H1 (cell line): ENCODE measurements at regions not wholly inside any gene's neighbourhood (a gene's known extent, or its start where the extent isn't known, plus 50 kb on each side); places are given as distances from the start of the nearest gene placed in this dataset.

Experiments
- CBX5 ChIP-seq: fragments of 300-800, 300-1000 bp; sonication (generic); IDR thresholded peaks from 2 replicates; pipeline ENCODE4 v1.7.1; 2016; ENCODE audit warnings: antibody characterized with exemption, low read length, low read depth
- CHD2 ChIP-seq: IDR thresholded peaks from 2 replicates; pipeline ENCODE4 v1.6.1; 2012; ENCODE audit warnings: low read length, improper control_type of control experiment
- EZH2 ChIP-seq: fragments of 200-600 bp; sonication (generic); IDR thresholded peaks from 2 replicates; pipeline ENCODE4 v1.7.1; 2012; ENCODE audit warnings: low read depth, mild to moderate bottlenecking, moderate library complexity, low read length, inconsistent platforms; ENCODE audit not compliant: severe bottlenecking
- KDM4A ChIP-seq: IDR thresholded peaks from one replicate; pipeline ENCODE4 v1.7.1; 2012; ENCODE audit warnings: low read depth, mild to moderate bottlenecking, moderate library complexity, low read length, inconsistent platforms; ENCODE audit not compliant: severe bottlenecking
- SP2 ChIP-seq: IDR thresholded peaks from 2 replicates; pipeline ENCODE4 v1.6.1; 2012; ENCODE audit warnings: mild to moderate bottlenecking, low read length, inconsistent platforms
- TEAD4 ChIP-seq: IDR thresholded peaks from 2 replicates; pipeline ENCODE4 v1.6.1; 2012; ENCODE audit warnings: low read depth, low read length, inconsistent platforms, mixed read lengths
- TF ChIP-seq, protein P1 (sequence below), 3 experiments: IDR thresholded peaks; 1 replicate in 2 of 3; 2 replicates in 1 of 3; pipeline versions ENCODE4 v1.5.1 to v1.6.1; 2011; ENCODE audit warnings: low read length in 3 of 3, mild to moderate bottlenecking in 3 of 3, inconsistent platforms in 2 of 3, low read depth in 1 of 3, moderate library complexity in 1 of 3; ENCODE audit not compliant: insufficient read depth in 1 of 3; ENCODE audit errors: control extremely low read depth in 1 of 3
- TF ChIP-seq, protein P2 (sequence below): IDR thresholded peaks from 2 replicates; pipeline ENCODE4 v1.6.1; 2011; ENCODE audit warnings: low read depth, mild to moderate bottlenecking, low read length; ENCODE audit not compliant: insufficient read depth
- TF ChIP-seq, protein P3 (sequence below): IDR thresholded peaks from 2 replicates; pipeline ENCODE4 v1.6.1; 2012; ENCODE audit warnings: inconsistent platforms

DNA sequence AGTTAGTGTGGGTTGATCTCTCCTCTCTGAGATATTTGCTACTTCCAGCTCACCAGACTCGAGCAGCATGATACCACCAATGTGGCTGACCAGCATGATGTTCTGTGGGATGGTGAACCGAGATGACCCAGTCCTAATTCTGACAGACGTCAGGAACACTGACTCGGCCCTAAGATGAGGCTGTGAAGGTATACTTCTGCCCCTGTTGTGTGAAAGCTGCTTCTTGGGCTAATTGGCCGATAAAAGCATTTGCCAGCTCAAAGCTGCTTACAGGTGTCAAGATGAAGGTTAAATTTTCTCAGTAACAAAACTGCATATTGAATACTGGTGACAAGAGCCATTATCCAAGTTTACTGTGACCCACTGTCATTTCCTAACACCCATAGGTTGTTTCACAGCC, 151.4 kb downstream of the BRD1 start:
- TF ChIP-seq, protein P1, sequence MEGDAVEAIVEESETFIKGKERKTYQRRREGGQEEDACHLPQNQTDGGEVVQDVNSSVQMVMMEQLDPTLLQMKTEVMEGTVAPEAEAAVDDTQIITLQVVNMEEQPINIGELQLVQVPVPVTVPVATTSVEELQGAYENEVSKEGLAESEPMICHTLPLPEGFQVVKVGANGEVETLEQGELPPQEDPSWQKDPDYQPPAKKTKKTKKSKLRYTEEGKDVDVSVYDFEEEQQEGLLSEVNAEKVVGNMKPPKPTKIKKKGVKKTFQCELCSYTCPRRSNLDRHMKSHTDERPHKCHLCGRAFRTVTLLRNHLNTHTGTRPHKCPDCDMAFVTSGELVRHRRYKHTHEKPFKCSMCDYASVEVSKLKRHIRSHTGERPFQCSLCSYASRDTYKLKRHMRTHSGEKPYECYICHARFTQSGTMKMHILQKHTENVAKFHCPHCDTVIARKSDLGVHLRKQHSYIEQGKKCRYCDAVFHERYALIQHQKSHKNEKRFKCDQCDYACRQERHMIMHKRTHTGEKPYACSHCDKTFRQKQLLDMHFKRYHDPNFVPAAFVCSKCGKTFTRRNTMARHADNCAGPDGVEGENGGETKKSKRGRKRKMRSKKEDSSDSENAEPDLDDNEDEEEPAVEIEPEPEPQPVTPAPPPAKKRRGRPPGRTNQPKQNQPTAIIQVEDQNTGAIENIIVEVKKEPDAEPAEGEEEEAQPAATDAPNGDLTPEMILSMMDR (IDR thresholded peaks at IDR 0.05; ENCODE audit: control extremely low read depth in 1 of 3, insufficient read depth in 1 of 3, low read depth in 1 of 3, low read length in 3 of 3): no peak
- TF ChIP-seq TEAD4: no peak
- TF ChIP-seq, protein P2, sequence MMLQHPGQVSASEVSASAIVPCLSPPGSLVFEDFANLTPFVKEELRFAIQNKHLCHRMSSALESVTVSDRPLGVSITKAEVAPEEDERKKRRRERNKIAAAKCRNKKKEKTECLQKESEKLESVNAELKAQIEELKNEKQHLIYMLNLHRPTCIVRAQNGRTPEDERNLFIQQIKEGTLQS: no peak
- no peak for TF ChIP-seq EZH2
- TF ChIP-seq SP2: no peak
- TF ChIP-seq CBX5: no peak
- TF ChIP-seq, protein P3, sequence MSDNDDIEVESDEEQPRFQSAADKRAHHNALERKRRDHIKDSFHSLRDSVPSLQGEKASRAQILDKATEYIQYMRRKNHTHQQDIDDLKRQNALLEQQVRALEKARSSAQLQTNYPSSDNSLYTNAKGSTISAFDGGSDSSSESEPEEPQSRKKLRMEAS: no peak
- TF ChIP-seq CHD2: no peak
- TF ChIP-seq KDM4A: no peak
